Fibroblast of the conjunctiva (primary cell): ENCODE measurements at regions not wholly inside any gene's neighbourhood (a gene's known extent, or its start where the extent isn't known, plus 50 kb on each side); places are given as distances from the start of the nearest gene placed in this dataset.
A peak's percentile ranks its signal among the peaks of the same experiment; 100 is the strongest.

ENCODE experiments used
- DNase-seq: peaks from one replicate; pipeline ENCODE4 v3.0.0-alpha.2; 2010; ENCODE audit warnings: low read depth

DNA sequence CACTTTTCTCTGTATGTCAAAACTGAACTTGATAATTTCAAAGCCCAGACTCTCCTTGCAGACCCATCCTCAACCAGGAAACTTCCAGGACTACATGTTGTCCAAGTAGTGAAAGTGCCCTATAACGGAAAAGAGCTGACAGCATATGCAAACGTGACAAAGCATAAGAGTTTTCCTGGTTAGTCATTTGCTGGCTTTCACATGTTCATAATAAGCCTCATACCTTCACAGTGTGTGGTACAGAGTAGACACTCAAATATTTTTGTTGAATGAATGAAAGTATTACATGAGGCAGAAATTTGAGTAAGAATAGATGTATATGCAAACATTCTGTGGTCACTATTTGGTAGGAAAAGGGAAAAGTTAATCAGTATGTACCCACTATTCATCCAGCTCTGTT is 473.3 kb downstream of the MRPL39 start:
- no peak for DNase-seq

GRCh38 chr21:25127811-25128210 is 479.5 kb downstream of the MRPL39 start:
- DNase-seq, result no peak

- no peak for DNase-seq
Observed at GRCh38 chr21:25127007-25127406, 480.3 kb downstream of the MRPL39 start.

GRCh38 chr21:25126564-25126963 is 480.7 kb downstream of the MRPL39 start:
- DNase-seq, result no peak

DNA sequence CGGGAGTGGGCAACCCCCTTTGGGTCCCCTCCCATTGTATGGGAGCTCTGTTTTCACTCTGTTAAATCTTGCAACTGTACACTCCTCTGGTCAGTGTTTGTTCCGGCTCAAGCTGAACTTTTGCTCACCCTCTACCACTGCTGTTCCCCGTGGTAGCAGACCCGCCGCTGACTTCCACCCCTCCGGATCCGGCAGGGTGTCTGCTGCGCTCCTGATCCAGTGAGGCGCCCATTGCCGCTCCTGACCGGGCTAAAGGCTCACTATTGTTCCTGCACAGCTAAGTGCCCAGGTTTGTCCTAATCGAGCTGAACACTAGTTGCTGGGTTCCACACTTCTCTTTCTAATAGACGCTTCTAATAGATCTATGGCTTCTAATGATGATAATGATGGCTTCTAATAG is 488.6 kb downstream of the MRPL39 start:
- DNase-seq, result no peak

DNA sequence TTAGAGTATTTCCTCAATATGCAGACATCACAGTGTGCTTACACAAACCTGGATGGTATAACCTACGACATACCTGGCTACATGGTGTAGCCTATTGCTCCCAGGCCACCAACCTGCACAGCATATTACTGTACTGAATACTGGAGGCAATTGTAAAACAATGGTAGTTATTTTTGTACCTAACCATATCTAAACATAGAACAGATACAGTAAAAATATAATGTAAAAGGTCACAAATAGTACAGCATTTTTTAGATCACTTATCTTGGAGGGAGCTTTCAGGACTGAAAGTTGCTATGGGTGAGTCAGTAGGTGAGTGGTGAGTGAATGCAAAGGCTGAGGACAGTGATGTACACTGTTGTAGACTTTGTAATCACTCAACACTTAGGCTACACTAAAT is 492.3 kb downstream of the MRPL39 start:
- no peak for DNase-seq

DNA sequence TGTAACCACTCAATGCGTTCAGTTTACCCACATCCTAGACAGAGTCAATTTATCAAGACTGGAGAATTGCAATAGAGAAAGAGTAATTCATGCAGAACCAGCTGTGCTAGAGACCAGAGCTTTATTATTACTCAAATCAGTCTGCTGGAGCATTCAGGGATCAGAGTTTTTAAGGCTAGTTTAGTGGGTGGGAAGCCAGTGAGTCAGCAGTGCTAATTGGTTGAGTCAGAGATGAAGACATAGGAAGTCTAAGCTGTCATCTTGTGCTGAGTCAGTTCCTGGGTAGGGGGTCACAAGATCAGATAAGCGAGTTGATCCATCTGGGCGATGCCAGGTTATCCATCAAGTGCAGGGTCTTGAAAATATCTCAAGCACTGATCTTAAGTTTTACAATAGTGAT is 499.6 kb downstream of the MRPL39 start:
- peak; percentile 56 for DNase-seq

- DNase-seq, result no peak
Observed at GRCh38 chr21:25103500-25104207, 503.6 kb downstream of the MRPL39 start.

DNA sequence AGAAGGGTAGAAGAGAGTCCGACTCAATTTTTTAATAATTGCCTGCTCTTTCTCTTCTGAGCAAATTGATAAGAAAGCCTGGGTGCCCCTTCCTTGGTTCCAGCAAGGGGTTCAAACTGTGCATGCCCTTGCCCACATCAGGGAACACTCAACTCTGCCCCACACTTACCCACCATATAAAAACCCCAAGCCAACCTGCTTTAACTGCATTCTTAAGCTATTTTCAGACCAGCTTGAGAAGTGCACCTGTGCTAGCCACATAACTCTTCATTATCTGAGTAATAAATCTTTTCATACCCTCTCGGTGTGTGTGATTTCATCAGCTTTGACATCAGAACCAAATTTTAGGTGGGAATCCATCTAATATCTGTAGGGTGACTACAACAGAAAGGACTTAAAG is 509.6 kb downstream of the MRPL39 start:
- DNase-seq, result no peak

- no peak for DNase-seq
Observed at GRCh38 chr21:25094695-25095094, 512.6 kb downstream of the MRPL39 start.

DNA sequence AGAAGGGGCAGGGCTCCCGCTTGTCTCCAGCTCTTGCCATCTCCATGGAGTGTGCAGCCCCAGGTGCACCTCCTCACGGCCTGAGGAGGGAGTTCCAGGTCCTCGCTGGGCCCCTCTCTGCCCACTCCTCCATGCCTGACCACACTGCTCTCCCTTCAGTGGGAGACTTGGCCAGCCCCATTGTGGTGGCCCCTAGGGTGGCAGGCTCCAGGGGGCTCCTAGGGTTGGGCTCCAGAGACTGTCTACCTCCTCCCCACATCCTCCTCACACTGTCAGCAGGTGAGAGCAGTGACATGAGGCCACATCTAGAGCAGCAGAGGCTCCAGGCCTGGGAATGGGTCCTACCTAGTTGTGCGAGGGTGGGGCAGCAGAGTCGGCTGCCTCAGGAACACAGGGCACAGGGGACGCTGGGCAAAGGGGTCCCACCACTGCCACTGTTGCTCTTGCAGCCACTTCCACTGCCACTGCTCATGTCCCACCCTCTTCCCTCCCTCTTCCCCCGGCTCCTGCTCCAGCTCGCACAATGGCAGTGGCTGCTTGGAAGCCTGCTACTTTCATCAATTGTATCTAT is 514.8 kb downstream of the MRPL39 start:
- DNase-seq, result no peak

- DNase-seq, result no peak
Observed at GRCh38 chr21:25081096-25081495, 526.2 kb downstream of the MRPL39 start.

DNA sequence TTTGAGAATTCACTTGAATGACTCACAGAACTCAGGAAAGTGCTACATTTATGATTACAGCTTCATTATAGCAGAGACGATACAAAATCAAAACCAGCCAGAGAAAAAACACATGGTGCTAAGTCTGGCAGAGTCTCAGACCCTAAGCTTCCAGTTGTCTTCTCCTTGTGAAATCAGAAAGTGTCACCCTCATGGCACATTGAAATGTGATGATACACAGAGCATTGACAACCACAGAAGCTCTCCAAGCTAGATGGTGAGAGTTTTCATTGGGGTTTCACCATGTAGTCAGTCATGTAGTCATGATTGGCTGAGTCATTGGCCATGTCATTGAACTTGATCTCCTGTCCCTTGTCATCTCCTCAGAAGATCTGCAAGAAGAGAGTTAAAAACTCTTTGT is 526.6 kb downstream of the MRPL39 start:
- no peak for DNase-seq

DNA sequence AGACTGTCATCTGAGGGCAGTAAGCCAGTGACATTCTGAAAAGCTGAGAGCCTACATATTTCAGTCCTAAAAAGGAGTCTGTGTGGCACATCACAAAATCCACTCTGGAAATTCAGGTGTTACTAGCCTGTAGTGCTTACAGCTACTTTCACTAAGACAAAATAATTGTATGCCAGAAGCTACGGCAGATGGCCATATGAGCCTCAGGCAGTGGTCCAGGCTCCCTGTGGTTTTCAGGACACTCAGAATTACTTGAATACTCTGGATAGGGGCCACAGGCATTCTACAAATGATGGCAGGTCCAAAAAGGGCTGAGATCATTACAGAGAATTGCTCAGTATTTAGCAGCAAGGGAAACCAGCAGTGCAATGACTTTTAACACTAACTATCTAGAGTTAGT is 527.1 kb downstream of the MRPL39 start:
- DNase-seq, result no peak

GRCh38 chr21:25079053-25079452 is 528.2 kb downstream of the MRPL39 start:
- DNase-seq, result no peak

DNA sequence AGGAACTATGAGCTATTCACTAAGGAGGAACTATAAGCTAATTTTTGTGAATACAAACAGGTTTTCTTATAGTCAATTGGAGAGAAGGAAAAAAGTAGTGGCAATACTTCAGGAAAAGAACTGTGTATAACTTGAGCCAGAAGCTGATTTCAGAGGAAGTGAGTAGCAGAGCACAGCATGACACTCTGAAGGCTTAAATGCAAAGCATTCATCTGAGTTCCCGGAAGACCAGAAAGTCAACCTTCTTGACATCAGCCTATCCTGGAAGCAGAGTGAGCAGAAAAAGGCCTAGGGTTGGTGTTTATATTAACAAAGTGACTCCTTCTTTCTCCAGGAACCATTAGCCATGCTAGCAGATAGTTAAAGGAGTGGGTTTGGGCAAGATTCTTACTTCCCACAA is 545.2 kb downstream of the MRPL39 start:
- DNase-seq, result no peak

DNA sequence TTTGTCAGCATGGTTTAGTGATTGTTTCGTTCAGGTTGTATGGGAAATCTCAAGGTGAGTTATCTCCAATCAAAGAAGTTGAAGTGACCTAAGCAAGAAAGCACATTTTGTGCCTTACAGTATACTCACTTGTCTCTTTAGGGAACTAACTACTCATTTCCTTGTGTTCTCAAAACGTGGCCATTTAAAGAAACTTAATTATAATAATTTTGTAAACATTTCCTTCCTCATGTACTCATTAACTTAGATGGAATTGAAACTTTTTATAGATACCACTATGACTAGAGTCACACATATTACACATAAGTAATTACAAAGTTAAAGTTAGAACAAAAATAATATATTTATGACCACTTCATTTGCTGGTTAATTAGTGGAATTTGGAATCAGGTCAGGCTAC is 552.6 kb downstream of the MRPL39 start:
- no peak for DNase-seq

- no peak for DNase-seq
Observed at GRCh38 chr21:25039461-25040380, 567.6 kb downstream of the MRPL39 start.

GRCh38 chr21:25036775-25037174 is 570.5 kb downstream of the MRPL39 start:
- DNase-seq, result no peak

DNA sequence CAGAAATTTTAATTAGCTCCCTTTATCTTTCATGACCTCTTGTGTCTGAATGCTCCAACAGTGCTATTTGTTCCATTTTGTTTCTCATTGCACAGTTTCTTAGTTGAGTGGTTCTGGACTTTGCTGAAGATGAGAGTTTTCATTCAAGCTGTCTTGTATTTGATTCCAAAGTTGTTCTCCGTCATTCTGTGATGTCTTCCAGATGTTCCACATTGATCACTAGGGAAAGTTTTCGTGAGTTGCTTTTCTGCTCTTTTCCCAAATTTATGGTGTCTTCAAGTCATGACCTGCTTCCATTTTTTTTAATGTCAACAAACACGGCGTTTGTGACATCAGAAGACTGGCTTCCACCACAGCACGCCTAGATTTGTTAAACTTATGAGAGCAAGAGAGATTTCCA is 575.5 kb downstream of the MRPL39 start:
- DNase-seq, result no peak

- DNase-seq, result no peak
Observed at GRCh38 chr21:25029580-25029979, 577.7 kb downstream of the MRPL39 start.

GRCh38 chr21:25025596-25025995 is 581.7 kb downstream of the MRPL39 start:
- no peak for DNase-seq

GRCh38 chr21:25024639-25025038 is 582.6 kb downstream of the MRPL39 start:
- no peak for DNase-seq
